SIG-M5 treated with dmso at 0.1 percent for 504 hours (cell line): ENCODE measurements at regions not wholly inside any gene's neighbourhood (a gene's known extent, or its start where the extent isn't known, plus 50 kb on each side); places are given as distances from the start of the nearest gene placed in this dataset.
"Not testable (repeated sequence)": the region's sequence is repeated elsewhere in the genome, so short reads cannot be mapped to it uniquely, and the experiment has no call there.

ENCODE experiments used
- DNase-seq: peaks from one replicate; lab custom pipeline; 2025; ENCODE audit not compliant: unreplicated experiment; lab: John Stamatoyannopoulos, UW

DNA sequence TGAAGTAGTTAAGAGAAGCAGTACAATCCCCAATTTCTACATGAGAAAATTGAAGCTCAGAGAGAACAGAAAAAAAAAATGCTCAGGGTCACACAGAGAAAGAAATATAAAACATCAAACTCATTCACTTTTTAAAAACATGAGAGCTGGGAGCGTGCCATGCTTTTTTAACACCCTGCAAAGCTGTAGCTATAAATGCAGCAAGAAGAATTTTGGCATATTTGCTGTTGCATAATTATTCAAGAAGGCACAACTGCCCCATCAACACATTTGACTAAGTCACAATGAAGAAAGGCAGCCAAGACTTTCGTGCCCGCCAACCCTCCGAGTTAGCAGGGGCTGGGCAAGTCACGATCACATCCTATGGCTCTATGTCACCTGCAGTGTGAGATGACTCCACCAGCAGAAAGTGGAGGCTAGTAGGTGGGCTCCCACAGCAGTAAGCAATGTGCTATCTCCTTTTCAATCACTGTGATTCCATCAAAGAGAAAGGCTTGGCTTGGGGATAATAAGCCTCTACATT is 214.8 kb downstream of the DHX15 start:
- DNase-seq = no peak

DNA sequence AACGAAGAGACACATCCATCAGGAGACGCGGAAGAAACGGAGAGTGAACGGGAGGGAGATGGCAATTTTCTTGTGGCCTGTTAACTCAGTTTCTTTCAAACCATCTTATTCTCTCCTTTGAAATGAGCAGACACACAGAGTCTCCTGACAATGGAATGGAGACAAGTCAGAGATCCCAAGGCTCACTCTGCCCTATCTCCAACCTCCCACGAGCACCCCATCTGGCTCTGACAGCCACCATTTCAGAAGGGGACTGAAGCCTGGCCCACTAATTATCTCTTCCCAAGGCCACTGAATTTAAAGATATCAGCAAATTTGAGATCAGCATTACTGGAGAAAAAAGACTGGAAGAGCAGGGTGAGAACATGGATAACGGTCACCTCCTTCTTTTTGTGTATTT is 215.6 kb downstream of the DHX15 start:
- DNase-seq = no peak

- no peak for DNase-seq
These were observed 219.5 kb downstream of the DHX15 start for GRCh38 chr4:24364852-24365251.

- no peak for DNase-seq
These were observed 220.1 kb downstream of the DHX15 start for GRCh38 chr4:24364249-24364648.

GRCh38 chr4:24363751-24364150 is 220.6 kb downstream of the DHX15 start:
- DNase-seq = no peak

- no peak for DNase-seq
These were observed 232.2 kb downstream of the DHX15 start for GRCh38 chr4:24352112-24352511.

GRCh38 chr4:24349168-24349996 is 235.0 kb downstream of the DHX15 start:
- DNase-seq = not testable (repeated sequence)

DNA sequence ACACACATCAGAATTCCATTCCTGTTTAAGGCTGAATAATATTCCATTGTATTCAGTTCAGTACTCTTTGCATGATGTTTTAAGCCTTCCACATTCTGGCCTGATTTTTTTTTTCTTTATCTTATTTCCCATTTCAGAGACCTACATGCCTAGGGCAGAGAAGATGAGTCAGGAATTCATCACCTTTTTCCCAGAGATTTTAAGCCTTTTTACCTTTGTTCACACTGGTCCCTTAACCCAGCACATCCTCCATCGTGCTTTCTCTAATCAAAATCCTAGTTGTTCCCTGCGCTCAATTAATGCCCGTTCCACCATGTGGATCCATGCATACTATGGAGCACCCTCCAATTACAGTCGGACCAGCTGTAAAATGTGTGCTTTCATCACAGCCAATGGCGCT is 245.1 kb downstream of the DHX15 start:
- no peak for DNase-seq

DNA sequence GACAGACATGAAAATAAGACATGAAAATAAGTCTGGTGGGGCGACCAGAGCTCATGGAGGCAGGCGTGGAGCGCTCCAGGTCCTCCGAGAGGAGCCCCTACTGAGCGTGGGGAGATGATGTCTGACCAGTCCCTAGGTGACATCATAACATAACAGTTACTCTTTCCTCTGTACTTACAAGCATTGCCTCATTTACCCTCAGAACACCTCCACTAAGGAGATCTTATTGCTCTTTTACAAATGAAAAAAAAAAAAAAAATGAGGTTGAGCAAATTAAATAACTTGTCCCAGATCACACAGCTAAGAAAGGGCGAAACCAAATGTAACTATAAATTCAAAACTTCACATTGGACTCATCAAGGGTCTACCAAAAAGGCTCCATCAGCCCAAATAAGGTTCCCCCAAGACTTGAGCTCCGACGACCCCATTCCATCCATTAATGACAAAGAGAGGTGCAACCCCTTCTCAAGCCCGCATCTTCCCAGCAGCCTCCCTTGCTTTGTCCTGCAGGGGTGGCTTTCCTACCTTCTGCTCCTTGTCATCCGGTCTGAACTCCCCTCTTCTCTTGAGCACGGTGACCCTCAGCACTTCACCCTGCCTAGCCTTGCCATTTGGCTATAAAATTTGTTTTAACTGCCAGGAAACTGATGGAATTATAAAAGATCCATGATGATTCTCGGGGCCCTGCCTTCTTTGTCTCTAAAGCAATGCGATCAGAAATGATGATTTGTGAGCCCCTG is 246.7 kb downstream of the DHX15 start:
- no peak for DNase-seq

GRCh38 chr4:24335616-24336015 is 248.7 kb downstream of the DHX15 start:
- no peak for DNase-seq

DNA sequence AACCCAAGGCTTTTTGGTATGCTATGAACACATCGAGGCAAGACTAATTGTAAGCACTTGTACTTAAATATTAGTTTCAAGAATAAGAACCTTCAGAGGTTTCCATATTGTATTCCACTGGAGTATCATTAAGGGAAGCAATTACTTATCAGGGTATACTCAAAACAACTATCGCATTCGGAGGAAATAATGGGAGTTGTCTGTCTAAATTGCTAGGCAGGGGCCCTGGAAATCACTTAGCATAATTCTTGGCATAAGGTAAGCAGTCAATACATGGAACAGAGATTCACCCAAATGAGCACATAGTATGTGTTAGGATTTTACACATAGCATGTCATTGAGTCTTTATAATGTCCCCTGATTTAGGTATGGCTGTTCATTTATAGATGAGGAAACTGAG is 249.4 kb downstream of the DHX15 start:
- DNase-seq = no peak

GRCh38 chr4:24330573-24330972 is 253.8 kb downstream of the DHX15 start:
- no peak for DNase-seq

GRCh38 chr4:24330172-24330571 is 254.2 kb downstream of the DHX15 start:
- no peak for DNase-seq

DNA sequence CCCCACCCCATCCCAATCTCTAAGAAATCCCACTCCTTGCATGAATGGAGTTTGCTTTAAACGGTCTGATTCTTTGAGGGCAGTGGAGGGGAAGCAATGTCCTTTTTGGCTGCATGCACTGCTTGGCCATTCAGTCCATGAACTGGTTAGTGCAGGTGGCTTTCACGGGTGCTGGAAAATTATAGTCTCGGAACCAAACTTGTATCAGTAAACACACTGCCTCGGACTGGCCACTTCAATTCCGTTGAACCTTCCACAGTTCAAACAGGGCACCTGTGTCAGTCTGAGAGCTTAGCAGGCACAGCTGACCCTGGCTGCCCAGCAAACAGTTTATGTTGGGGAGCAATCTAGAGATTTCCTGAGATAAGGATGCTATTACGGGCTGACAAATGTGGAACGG is 255.6 kb downstream of the DHX15 start:
- no peak for DNase-seq

GRCh38 chr4:24328310-24328709 is 256.0 kb downstream of the DHX15 start:
- DNase-seq = no peak

- no peak for DNase-seq
These were observed 261.4 kb downstream of the DHX15 start for GRCh38 chr4:24322995-24323394.

- DNase-seq = no peak
These were observed 261.8 kb downstream of the DHX15 start for GRCh38 chr4:24322511-24322910.

GRCh38 chr4:24321616-24322015 is 262.7 kb downstream of the DHX15 start:
- no peak for DNase-seq

DNA sequence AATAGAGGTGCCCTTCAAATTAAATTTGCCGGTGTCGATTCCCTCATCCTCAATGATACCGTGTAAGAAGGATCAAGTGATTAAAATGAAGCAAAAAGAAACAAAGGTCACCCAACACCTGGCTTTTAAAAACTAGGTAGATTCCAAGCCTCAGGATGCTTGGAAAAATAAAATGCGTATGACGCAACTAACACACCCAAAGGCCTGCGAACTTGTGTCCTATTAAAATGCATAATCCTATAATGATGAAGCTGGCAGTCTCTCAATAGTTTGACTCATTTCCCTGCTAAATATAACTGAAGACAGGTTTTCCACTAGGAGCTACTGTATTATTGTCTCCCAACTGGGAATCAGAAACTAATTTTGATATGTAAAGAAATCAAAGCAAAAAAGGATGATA is 263.2 kb downstream of the DHX15 start:
- no peak for DNase-seq

DNA sequence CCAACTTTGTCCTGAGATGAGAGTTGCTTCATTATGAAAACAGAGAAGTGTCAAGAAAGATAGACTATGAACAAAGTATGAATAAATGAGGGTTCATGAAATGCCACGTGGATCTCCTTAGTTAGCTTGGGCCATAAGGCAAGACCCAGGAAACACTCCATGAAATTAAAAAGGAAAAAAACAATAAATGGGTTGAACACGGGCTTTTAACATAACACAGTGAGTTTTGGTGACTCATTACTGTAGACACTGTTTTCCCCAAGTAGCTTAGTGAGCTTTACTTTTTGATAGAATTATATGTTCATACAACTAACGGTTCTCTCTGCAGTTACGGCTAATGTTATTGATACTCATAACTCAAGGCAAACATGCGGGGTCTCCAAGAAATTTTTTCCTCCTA is 265.0 kb downstream of the DHX15 start:
- DNase-seq = no peak

DNA sequence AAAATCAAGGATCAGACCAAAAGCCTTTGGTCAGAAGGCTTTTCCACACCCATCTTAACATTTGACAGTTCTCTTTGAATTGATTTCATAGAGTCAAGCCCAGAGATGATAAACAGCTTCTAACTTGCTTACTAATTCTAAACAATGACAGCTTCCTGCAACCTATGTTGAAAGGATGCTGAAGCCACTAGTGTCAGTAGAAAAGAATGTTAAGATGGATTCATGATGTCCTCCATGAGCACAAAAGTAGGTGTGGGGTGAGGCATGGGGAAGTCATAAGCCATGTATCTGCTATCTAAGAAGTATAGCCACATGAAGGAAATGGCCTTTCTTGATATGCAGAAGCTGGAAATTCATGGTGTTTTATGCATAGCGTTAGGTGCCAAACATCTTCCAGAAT is 269.3 kb downstream of the DHX15 start:
- DNase-seq = no peak

DNA sequence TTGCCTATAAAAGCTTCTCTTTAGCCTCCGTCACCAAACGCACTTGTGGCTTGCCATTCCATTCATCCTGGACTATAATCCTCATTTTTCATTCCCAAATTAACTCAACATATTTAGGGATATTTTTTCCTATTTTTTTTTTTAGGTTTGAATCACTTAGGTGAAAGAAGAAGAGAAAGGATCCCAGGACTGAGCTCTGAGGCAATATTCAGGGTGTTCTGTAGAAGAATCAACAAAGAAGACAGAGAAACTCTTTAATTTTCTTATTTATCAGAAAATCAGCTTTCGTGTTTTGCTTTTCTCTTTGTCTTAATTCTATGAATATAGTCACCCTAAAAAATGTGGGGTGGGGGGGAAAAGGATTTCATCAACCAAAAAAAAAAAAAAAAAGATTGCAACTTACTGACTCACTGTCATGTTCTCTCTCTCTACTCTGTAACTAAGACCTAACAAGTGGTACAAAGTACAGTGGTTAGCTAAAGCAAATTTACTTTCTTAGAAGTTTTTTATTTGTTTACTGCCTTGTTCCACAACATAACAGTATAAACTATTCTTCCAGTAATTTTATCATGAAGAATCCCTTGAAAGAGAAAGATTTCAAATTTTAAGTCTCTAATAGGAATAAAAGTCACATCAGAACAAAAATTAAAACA is 272.0 kb downstream of the DHX15 start:
- DNase-seq = no peak
